ENCODE measurements at regions not wholly inside any gene's neighbourhood (a gene's known extent, or its start where the extent isn't known, plus 50 kb on each side); places are given as distances from the start of the nearest gene placed in this dataset.

DNA sequence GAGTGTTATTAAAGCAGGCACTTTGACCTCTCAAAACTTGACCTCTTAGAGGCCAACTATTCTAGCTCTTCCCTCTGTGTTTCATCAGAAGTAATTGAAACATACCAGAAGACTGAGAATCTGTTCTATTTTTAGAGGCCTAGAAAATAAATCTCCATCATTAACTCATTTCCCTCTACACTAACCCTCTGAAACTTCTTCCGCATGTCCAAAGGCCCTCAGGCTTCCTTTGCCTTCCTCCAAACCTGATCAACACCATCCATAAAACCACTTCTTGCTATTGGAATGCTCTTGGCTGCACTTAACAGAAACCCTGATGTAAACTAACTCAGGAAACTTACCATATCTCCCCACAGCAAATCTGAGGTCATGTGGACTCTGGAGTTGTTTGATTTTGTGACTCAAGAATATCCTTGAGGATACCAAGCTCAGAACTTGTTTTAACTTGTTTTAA lies 196.4 kb downstream of the RPAP3 start:
- no peak for DNase-seq (ENCODE audit: extremely low spot score)
- ChIA-PET POLR2A (no interaction called here), CTCF (no interaction called here)
- TF ChIP-seq, protein P1, sequence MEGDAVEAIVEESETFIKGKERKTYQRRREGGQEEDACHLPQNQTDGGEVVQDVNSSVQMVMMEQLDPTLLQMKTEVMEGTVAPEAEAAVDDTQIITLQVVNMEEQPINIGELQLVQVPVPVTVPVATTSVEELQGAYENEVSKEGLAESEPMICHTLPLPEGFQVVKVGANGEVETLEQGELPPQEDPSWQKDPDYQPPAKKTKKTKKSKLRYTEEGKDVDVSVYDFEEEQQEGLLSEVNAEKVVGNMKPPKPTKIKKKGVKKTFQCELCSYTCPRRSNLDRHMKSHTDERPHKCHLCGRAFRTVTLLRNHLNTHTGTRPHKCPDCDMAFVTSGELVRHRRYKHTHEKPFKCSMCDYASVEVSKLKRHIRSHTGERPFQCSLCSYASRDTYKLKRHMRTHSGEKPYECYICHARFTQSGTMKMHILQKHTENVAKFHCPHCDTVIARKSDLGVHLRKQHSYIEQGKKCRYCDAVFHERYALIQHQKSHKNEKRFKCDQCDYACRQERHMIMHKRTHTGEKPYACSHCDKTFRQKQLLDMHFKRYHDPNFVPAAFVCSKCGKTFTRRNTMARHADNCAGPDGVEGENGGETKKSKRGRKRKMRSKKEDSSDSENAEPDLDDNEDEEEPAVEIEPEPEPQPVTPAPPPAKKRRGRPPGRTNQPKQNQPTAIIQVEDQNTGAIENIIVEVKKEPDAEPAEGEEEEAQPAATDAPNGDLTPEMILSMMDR (IDR thresholded peaks at IDR 0.05; ENCODE audit: control extremely low read depth, extremely low read depth, low read depth, missing control alignments), result no peak

DNA sequence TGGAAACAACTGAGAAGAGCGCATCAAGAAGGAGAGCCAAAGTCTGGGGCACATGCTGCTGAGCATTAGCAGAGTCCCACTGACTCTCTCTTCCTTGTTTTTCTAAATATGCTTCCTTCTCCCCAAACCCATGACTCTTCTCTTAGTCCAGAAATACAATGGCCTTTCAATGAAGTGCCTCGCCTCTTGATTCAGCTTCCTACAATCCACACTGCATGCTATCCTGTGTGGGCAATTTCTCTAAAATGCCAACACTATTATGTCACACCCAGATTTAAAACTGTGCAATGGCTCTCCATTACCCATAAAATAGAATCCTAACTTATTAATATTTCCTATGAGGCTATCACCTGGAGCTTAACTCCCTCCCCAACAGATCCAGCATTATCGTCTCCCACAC lies 198.6 kb downstream of the RPAP3 start:
- DNase-seq (ENCODE audit: extremely low spot score), result no peak
- POLR2A ChIA-PET, result no interaction called here
- TF ChIP-seq, protein P1 (IDR thresholded peaks at IDR 0.05; ENCODE audit: control extremely low read depth, extremely low read depth, low read depth, missing control alignments), result no peak
- CTCF ChIA-PET, result no interaction called here

DNA sequence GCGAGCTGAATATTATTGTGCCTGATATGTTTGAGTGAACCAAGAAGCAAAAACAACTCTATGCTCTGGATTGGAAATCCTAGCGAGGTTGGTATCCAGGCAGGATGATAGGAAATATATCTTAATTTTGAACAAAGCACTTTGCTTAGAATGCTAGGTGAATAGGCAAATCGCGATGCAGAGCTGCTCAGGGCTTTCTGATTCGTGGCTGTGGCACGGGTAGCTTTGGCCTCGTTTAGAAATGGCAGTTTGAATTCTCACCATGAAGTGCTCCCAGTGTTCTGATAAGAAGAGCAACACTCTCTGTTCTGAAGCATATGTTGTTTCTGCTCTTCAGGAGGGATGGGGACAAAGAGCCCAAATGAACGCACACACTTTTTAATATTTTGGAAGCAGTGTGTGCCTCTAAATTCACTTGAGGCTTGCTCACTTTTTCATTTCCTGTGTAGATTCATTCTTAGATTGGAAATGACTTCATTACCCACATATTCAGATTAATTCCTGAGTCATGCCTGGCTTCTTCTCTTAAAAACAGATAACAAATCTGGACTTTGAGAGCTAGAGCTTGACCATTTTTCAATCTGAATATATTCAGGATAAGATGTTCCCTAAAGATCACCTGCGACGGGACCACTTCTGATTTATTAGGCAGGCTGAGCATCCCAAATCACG lies 200.9 kb downstream of the RPAP3 start:
- no peak for DNase-seq (ENCODE audit: extremely low spot score)
- TF ChIP-seq, protein P1 (IDR thresholded peaks at IDR 0.05; ENCODE audit: control extremely low read depth, extremely low read depth, low read depth, missing control alignments), result no peak
- CTCF ChIA-PET, result no interaction called here
- POLR2A ChIA-PET, result no interaction called here

DNA sequence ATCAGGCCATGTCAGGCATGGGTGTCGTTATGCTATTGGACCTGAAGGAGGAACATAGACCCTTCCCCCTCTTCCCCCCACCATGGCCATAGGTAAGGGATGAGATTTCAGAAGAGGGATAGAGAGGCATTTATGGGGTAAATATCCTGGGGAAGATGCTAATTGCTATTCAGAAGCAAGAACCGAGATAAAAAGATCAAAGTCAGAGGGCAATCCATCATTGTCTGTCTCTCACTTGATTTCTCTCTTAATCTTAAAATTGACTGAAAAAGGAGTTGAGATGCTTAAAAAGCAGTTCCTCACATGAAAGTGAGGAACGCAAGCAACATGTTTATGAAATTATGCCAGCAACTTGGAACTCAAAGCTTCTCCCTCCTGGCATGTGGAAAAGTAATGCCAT lies 212.0 kb downstream of the RPAP3 start:
- DNase-seq (ENCODE audit: extremely low spot score), result no peak
- ChIA-PET POLR2A (no interaction called here), CTCF (no interaction called here)
- TF ChIP-seq, protein P1 (IDR thresholded peaks at IDR 0.05; ENCODE audit: control extremely low read depth, extremely low read depth, low read depth, missing control alignments), result no peak

DNA sequence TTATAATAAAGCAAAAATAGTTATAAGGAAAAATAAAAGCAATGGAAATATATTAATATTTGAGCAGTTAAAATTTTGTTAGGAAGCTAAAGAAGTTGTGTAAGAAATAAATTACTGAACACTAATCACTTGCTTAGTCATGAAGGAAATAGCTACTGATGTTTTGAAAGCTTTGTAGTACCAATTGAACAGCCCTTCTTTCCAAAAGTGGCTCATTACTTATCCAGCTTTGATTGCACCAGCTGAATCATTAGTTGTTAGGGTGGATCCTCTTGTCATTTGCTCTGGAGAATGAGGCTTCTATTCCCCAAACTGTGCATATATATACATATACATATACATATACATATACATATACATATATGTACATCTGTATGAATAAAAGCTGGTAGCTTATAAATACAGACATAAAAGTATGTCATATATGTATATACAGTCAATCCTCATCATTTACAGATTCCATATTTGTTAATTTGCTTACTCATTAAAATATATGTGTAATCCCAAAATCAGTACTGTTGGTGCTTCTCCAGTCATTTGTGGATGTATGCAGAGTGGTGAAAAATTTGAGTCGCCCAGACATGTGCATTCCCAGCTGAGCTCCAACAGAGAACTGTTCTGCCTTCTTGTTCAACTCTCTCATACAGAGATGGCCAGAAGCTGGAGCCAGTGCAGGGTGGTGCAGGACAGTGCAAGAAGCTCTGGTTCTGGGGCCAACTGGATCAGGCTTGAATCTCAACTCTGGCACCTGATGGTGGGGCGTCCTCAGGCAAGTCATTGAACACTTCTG lies 214.1 kb downstream of the RPAP3 start:
- DNase-seq (ENCODE audit: extremely low spot score), result no peak
- TF ChIP-seq, protein P1 (IDR thresholded peaks at IDR 0.05; ENCODE audit: control extremely low read depth, extremely low read depth, low read depth, missing control alignments), result no peak
- ChIA-PET POLR2A (no interaction called here), CTCF (interaction anchor here (0.7 to 1.7 kb wide), 3 partner anchors 10 to 34 kb away, joined by 3 read pairs; no protein-coding TSS in a partner anchor)

DNA sequence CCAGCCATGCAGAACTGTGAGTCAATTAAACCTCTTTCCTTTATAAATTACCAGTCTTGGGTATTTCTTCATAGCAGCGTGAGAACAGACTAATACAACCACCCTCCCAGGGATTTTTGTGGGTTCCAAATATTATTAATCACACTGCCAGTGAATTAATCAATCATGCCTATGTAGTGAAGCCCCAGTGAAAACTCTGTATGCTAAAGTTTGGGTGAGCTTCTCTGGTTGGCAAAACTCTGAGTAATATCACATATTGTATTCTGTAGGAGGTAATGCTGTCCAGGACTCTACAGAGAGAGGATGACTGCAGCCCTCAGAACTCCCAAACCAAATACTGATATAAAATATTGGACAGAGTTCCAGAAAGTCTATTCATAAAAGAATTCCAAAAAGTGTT lies 216.9 kb downstream of the RPAP3 start:
- ChIA-PET POLR2A (no interaction called here), CTCF (no interaction called here)
- DNase-seq (ENCODE audit: extremely low spot score), result no peak
- TF ChIP-seq, protein P1 (IDR thresholded peaks at IDR 0.05; ENCODE audit: control extremely low read depth, extremely low read depth, low read depth, missing control alignments), result no peak
